IMR-90 (cell line): ENCODE measurements at regions not wholly inside any gene's neighbourhood (a gene's known extent, or its start where the extent isn't known, plus 50 kb on each side); places are given as distances from the start of the nearest gene placed in this dataset.
"Not testable (repeated sequence)": the region's sequence is repeated elsewhere in the genome, so short reads cannot be mapped to it uniquely, and the experiment has no call there.

ENCODE experiments used
- CTCF ChIP-seq: conservative IDR thresholded peaks from 2 replicates; pipeline ENCODE4 v1.5.1; 2012; ENCODE audit warnings: mild to moderate bottlenecking, low read depth, low read length, improper control_type of control experiment
- FOS ChIP-seq: fragments of 150-350 bp; IDR thresholded peaks from 2 replicates; pipeline ENCODE4 v1.6.1; 2016; ENCODE audit warnings: low read depth, low read length
- MAZ ChIP-seq: IDR thresholded peaks from 2 replicates; pipeline ENCODE4 v1.6.1; 2012; ENCODE audit warnings: low read depth, mild to moderate bottlenecking, low read length, improper control_type of control experiment, moderate library complexity, borderline replicate concordance
- NFE2L2 ChIP-seq: fragments of 150-350 bp; IDR thresholded peaks from 2 replicates; pipeline ENCODE4 v1.6.1; 2016; ENCODE audit warnings: low read depth, mild to moderate bottlenecking, low read length
- POLR2A ChIP-seq: IDR thresholded peaks from 2 replicates; pipeline ENCODE4 v1.6.1; 2012; ENCODE audit warnings: mild to moderate bottlenecking, low read depth, low read length
- RAD21 ChIP-seq: IDR thresholded peaks from 2 replicates; pipeline ENCODE4 v1.6.1; 2012; ENCODE audit warnings: low read length, improper control_type of control experiment
- RCOR1 ChIP-seq: IDR thresholded peaks from 2 replicates; pipeline ENCODE4 v1.6.1; 2012; ENCODE audit warnings: mild to moderate bottlenecking, low read length, improper control_type of control experiment; ENCODE audit not compliant: insufficient replicate concordance
- USF2 ChIP-seq: fragments of 150-350 bp; IDR thresholded peaks from 2 replicates; pipeline ENCODE4 v1.6.1; 2017; ENCODE audit warnings: mild to moderate bottlenecking, antibody characterized with exemption, low read length, low read depth

- TF ChIP-seq CTCF, MAZ, POLR2A, FOS, NFE2L2, USF2, RCOR1, RAD21: not testable (repeated sequence)
Measured at GRCh38 chr11:12608678-12609077, 65.5 kb upstream of the TEAD1 start.
